Skeletal muscle satellite cell (primary cell): ENCODE measurements at regions not wholly inside any gene's neighbourhood (a gene's known extent, or its start where the extent isn't known, plus 50 kb on each side); places are given as distances from the start of the nearest gene placed in this dataset.
"Not testable (repeated sequence)": the region's sequence is repeated elsewhere in the genome, so short reads cannot be mapped to it uniquely, and the experiment has no call there.

Source experiments
- H3K27me3 ChIP-seq: 2 replicates; pipeline ENCODE4 v1.7.0; 2013; ENCODE audit warnings: low read length; ENCODE audit not compliant: control insufficient read depth, insufficient read depth
- H3K36me3 ChIP-seq: 2 replicates; pipeline ENCODE4 v1.7.0; 2013; ENCODE audit warnings: mild to moderate bottlenecking, control low read depth, low read length; ENCODE audit not compliant: insufficient read depth
- H3K4me1 ChIP-seq: 2 replicates; pipeline ENCODE4 v1.7.0; 2013; ENCODE audit warnings: low read length; ENCODE audit not compliant: control insufficient read depth, insufficient read depth
- H3K4me2 ChIP-seq: 2 replicates; pipeline ENCODE4 v1.7.0; 2013; ENCODE audit warnings: mild to moderate bottlenecking, low read length
- H3K4me3 ChIP-seq: 2 replicates; pipeline ENCODE4 v1.7.0; 2013; ENCODE audit warnings: low read length
- H3K9ac ChIP-seq: 2 replicates; pipeline ENCODE4 v1.7.0; 2013; ENCODE audit warnings: mild to moderate bottlenecking, low read depth, low read length, moderate library complexity
- H3K9me3 ChIP-seq: replicated peaks from 2 replicates; pipeline ENCODE4 v1.7.0; 2013; ENCODE audit warnings: mild to moderate bottlenecking, control low read depth, low read length

- Histone ChIP-seq H3K4me3 (peak overlapping the region; percentile 50), H3K27me3 (no peaks in the 10 kb centered on the region), H3K36me3 (no peaks in the 10 kb centered on the region), H3K4me2 (peak overlapping the region; percentile 75), H3K4me1 (peaks cover 45% of the 10 kb centered on the region), H3K9ac (peak overlapping the region; percentile 78), H3K9me3 (no peaks in the 10 kb centered on the region)
Measured at GRCh38 chr21:16117331-16117730, 387.5 kb downstream of the USP25 start.

- Histone ChIP-seq H3K4me2 (peak overlapping the region; percentile 75), H3K4me3 (peak overlapping the region; percentile 23), H3K36me3 (no peaks in the 10 kb centered on the region), H3K9me3 (no peaks in the 10 kb centered on the region), H3K4me1 (peaks cover 38% of the 10 kb centered on the region), H3K9ac (peak overlapping the region; percentile 78), H3K27me3 (no peaks in the 10 kb centered on the region)
Measured at GRCh38 chr21:16117851-16118590, 388.2 kb downstream of the USP25 start.

- Histone ChIP-seq H3K4me2 (peak overlapping the region; percentile 76), H3K4me3 (peak overlapping the region; percentile 44), H3K27me3 (no peaks in the 10 kb centered on the region), H3K9ac (peak overlapping the region; percentile 63), H3K36me3 (no peaks in the 10 kb centered on the region), H3K9me3 (no peaks in the 10 kb centered on the region), H3K4me1 (peaks cover 17% of the 10 kb centered on the region)
Measured at GRCh38 chr21:16124378-16125138, 394.8 kb downstream of the USP25 start.

GRCh38 chr21:16125274-16125673 is 395.5 kb downstream of the USP25 start:
- no peaks in the 10 kb centered on the region for H3K36me3 ChIP-seq
- H3K4me3 ChIP-seq = peak overlapping the region; percentile 44
- H3K27me3 ChIP-seq = no peaks in the 10 kb centered on the region
- H3K4me2 ChIP-seq = peak overlapping the region; percentile 76
- H3K9me3 ChIP-seq = no peaks in the 10 kb centered on the region
- H3K4me1 ChIP-seq = peaks cover 17% of the 10 kb centered on the region
- H3K9ac ChIP-seq = peak overlapping the region; percentile 63

- not testable (repeated sequence) for H3K9ac ChIP-seq, H3K4me1 ChIP-seq, H3K27me3 ChIP-seq, H3K4me3 ChIP-seq, H3K4me2 ChIP-seq, H3K36me3 ChIP-seq, H3K9me3 ChIP-seq
Measured at GRCh38 chr21:16132453-16132852, 402.7 kb downstream of the USP25 start.

GRCh38 chr21:16133248-16133647 is 403.5 kb downstream of the USP25 start:
- no peak overlapping the region for H3K4me2 ChIP-seq
- H3K9me3 ChIP-seq = no peaks in the 10 kb centered on the region
- H3K4me1 ChIP-seq = no peaks in the 10 kb centered on the region
- no peak overlapping the region for H3K4me3 ChIP-seq
- no peaks in the 10 kb centered on the region for H3K27me3 ChIP-seq
- no peaks in the 10 kb centered on the region for H3K36me3 ChIP-seq
- H3K9ac ChIP-seq = no peak overlapping the region

- Histone ChIP-seq H3K4me2 (no peak overlapping the region), H3K9me3 (no peaks in the 10 kb centered on the region), H3K27me3 (no peaks in the 10 kb centered on the region), H3K9ac (no peak overlapping the region), H3K4me3 (no peak overlapping the region), H3K36me3 (no peaks in the 10 kb centered on the region), H3K4me1 (no peaks in the 10 kb centered on the region)
Measured at GRCh38 chr21:16134134-16134533, 404.4 kb downstream of the USP25 start.

DNA sequence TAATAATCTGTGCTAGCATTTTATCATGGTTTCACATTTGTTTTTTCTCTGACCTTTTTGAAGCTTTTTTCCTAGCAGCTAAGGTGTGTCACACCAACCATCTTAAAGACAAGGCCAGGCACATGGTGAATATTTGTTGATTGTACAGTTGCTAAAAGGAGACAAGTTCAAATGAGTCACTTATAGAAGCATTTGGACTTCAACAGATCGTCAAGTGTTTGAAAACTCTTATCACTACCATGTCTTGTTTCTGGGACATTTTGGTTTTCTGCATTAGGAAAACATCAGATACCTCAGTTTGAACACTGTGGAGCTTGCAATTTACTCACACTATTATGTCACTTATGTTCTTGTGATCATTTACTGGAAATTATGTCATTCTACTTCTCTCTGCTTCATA is 407.3 kb downstream of the USP25 start:
- Histone ChIP-seq H3K4me3 (no peak overlapping the region), H3K9ac (no peak overlapping the region), H3K36me3 (no peaks in the 10 kb centered on the region), H3K4me2 (no peak overlapping the region), H3K27me3 (no peaks in the 10 kb centered on the region), H3K4me1 (no peaks in the 10 kb centered on the region), H3K9me3 (no peaks in the 10 kb centered on the region)

- Histone ChIP-seq H3K4me2 (no peak overlapping the region), H3K27me3 (no peaks in the 10 kb centered on the region), H3K36me3 (no peaks in the 10 kb centered on the region), H3K4me1 (no peaks in the 10 kb centered on the region), H3K9ac (no peak overlapping the region), H3K4me3 (no peak overlapping the region), H3K9me3 (no peaks in the 10 kb centered on the region)
Measured at GRCh38 chr21:16145052-16145451, 415.3 kb downstream of the USP25 start.

GRCh38 chr21:16145479-16145878 is 415.7 kb downstream of the USP25 start:
- H3K9me3 ChIP-seq = no peaks in the 10 kb centered on the region

DNA sequence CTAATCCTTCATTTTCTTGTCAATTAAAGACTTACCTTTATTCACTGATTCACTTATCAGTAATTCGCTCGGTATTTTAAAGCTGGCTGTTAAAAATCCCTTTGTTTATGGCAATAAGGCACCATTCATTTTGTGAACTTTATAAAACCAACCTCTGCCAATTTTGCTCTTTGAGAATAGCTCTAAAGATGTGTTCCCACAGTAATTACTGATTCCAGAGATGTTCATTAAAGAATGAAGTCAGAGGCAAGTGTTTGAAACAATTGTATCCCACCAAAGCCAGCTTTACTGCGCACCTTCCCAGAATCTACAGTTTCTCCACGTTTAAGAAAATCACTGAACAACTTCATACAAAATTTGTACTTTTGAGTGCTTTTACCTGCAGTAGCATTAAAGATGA is 424.5 kb downstream of the USP25 start:
- no peak overlapping the region for H3K4me2 ChIP-seq
- no peaks in the 10 kb centered on the region for H3K27me3 ChIP-seq
- H3K4me3 ChIP-seq = no peak overlapping the region
- no peaks in the 10 kb centered on the region for H3K4me1 ChIP-seq
- H3K9ac ChIP-seq = no peak overlapping the region
- H3K36me3 ChIP-seq = no peaks in the 10 kb centered on the region
- no peaks in the 10 kb centered on the region for H3K9me3 ChIP-seq

More at GRCh38 chr21:16145479-16145878, 415.7 kb downstream of the USP25 start:
- Histone ChIP-seq H3K9ac (no peak overlapping the region), H3K4me1 (no peaks in the 10 kb centered on the region), H3K4me2 (no peak overlapping the region), H3K27me3 (no peaks in the 10 kb centered on the region), H3K4me3 (no peak overlapping the region), H3K36me3 (no peaks in the 10 kb centered on the region)
